ENCODE measurements at regions not wholly inside any gene's neighbourhood (a gene's known extent, or its start where the extent isn't known, plus 50 kb on each side); places are given as distances from the start of the nearest gene placed in this dataset.

GRCh38 chr11:45535033-45535432 is 130.4 kb downstream of the CHST1 start:
- no peak for FAIRE-seq
- Histone ChIP-seq H3K4me1 (ENCODE audit: control insufficient read depth, extremely low read depth, insufficient read depth, low read length) (no peaks in the 10 kb centered on the region), H3K36me3 (ENCODE audit: control insufficient read depth in 2 of 2, extremely low read depth in 1 of 2, insufficient read depth in 2 of 2, low read length in 2 of 2) (no peaks in the 10 kb centered on the region), H3K9ac (replicated peaks; ENCODE audit: extremely low read depth, insufficient read depth, low read length) (no peak overlapping the region), H3K4me3 (replicated peaks in 1 of 3; ENCODE audit: insufficient read depth in 1 of 3, low read depth in 1 of 3, low read length in 3 of 3) (no peak overlapping the region), H3K27me3 (ENCODE audit: control insufficient read depth in 2 of 2, insufficient read depth in 2 of 2, low read length in 2 of 2) (no peaks in the 10 kb centered on the region), H4K20me1 (replicated peaks; ENCODE audit: control insufficient read depth, extremely low read depth, insufficient read depth, low read length) (no peaks in the 10 kb centered on the region), H3K9me1 (replicated peaks; ENCODE audit: control insufficient read depth, extremely low read depth, insufficient read depth, low read length) (no peaks in the 10 kb centered on the region), H3K79me2 (ENCODE audit: control insufficient read depth, insufficient read depth, low read length) (no peaks in the 10 kb centered on the region), H3K9me3 (replicated peaks; ENCODE audit: control insufficient read depth, insufficient read depth, low read length) (no peaks in the 10 kb centered on the region), H3K27ac (ENCODE audit: insufficient read depth, low read depth, low read length) (no peak overlapping the region), H3K4me2 (ENCODE audit: insufficient read depth, low read length) (no peak overlapping the region), H2AFZ (ENCODE audit: low read depth, low read length) (no peak overlapping the region)
- no TSS peak for BruUV-seq (replicated peaks)
- dilution Hi-C loops (cut with MboI; ENCODE audit: extremely low pct_ligation_motif_present, low sequenced_read_pairs) (no loop called here), intact Hi-C loops (cut with micrococcal nuclease) (no loop called here)
- POLR2A ChIA-PET: no interaction called here
- no peak for DNase-seq (ENCODE audit: low read depth, low spot score)
- TF ChIP-seq, protein P1, sequence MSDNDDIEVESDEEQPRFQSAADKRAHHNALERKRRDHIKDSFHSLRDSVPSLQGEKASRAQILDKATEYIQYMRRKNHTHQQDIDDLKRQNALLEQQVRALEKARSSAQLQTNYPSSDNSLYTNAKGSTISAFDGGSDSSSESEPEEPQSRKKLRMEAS (IDR thresholded peaks at IDR 0.05; ENCODE audit: insufficient read depth, insufficient read length): no peak
- TF ChIP-seq POLR2A (IDR thresholded peaks at IDR 0.05; ENCODE audit: low read depth, low read length): no peak
- TF ChIP-seq POLR2AphosphoS5 (IDR thresholded peaks at IDR 0.05; ENCODE audit: insufficient read depth, low read depth, low read length): no peak
- TF ChIP-seq, protein P2, sequence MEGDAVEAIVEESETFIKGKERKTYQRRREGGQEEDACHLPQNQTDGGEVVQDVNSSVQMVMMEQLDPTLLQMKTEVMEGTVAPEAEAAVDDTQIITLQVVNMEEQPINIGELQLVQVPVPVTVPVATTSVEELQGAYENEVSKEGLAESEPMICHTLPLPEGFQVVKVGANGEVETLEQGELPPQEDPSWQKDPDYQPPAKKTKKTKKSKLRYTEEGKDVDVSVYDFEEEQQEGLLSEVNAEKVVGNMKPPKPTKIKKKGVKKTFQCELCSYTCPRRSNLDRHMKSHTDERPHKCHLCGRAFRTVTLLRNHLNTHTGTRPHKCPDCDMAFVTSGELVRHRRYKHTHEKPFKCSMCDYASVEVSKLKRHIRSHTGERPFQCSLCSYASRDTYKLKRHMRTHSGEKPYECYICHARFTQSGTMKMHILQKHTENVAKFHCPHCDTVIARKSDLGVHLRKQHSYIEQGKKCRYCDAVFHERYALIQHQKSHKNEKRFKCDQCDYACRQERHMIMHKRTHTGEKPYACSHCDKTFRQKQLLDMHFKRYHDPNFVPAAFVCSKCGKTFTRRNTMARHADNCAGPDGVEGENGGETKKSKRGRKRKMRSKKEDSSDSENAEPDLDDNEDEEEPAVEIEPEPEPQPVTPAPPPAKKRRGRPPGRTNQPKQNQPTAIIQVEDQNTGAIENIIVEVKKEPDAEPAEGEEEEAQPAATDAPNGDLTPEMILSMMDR (IDR thresholded peaks at IDR 0.05; ENCODE audit: extremely low read depth in 1 of 2, insufficient read depth in 1 of 2, low read depth in 1 of 2, low read length in 2 of 2): no peak
- TF ChIP-seq GATA2 (IDR thresholded peaks at IDR 0.05; ENCODE audit: insufficient read depth, insufficient read length, low read depth, low read length): no peak
- TF ChIP-seq JUN (IDR thresholded peaks at IDR 0.05; ENCODE audit: borderline replicate concordance, insufficient read depth, insufficient read length, low read depth): no peak
- no peak for TF ChIP-seq FOS (IDR thresholded peaks at IDR 0.05; ENCODE audit: borderline replicate concordance, insufficient read depth, low read length)
- no peak for TF ChIP-seq EZH2 (IDR thresholded peaks at IDR 0.05; ENCODE audit: borderline replicate concordance, low read depth, low read length, severe bottlenecking)
- no peak for TF ChIP-seq MYC (IDR thresholded peaks at IDR 0.05; ENCODE audit: low read depth, low read length)
- CTCF ChIA-PET: no interaction called here

Measured in endothelial cell of umbilical vein (primary cell).